GM18861 (cell line): ENCODE measurements at regions not wholly inside any gene's neighbourhood (a gene's known extent, or its start where the extent isn't known, plus 50 kb on each side); places are given as distances from the start of the nearest gene placed in this dataset.

ENCODE experiments used
- ATAC-seq: cut with Tn5 transposase; IDR thresholded peaks from one replicate; pipeline ENCODE4 v1.9.1; 2021; ENCODE audit not compliant: unreplicated experiment

DNA sequence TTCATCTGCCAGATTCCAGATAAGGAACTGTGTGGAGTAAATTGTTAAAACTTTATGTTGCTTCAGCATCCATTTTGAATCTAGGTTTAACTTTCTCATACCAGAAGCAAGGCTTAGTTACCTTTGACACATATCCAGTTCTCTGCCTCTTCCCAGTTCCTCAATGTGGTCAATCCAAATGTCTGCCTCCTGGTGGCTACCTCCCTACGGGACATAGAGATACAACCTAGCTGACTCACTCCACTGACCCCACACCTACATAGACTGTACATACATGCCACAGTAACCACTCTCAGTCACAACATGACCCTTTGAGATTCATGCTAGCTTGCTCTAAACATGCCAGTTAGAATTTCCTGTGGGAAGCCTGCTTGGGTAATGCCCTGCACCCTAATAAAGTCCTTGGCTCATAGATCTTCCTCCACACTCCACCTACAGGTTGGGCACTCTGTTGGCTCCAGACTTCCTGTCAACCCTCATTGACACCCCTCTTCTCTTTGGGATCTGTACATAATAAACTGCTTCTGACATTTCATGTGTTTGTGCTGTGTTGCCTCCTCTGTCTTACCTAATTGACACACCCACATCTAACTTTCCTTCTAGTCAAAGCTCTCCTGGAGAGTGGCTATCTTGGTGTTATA is 278.1 kb downstream of the HTR7 start:
- no peak for ATAC-seq

DNA sequence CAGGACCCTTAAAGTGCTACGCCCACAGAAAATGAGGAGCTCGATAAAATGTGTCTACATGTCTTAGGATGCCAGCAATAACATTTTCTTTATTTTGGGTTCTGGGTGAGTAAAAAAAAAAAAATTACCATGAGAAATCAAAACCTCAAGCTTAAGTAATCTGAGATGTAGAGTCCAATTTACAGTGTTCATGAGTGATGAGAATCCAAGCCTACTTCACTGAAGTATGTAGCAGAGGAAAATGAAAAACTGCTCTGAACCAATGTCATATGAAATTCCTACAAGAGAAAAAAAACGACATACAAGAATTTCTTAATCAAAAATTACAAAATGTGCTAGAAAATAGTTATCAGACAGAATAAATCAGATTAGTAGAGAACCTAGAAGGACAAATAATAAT is 274.4 kb downstream of the HTR7 start:
- ATAC-seq = no peak

DNA sequence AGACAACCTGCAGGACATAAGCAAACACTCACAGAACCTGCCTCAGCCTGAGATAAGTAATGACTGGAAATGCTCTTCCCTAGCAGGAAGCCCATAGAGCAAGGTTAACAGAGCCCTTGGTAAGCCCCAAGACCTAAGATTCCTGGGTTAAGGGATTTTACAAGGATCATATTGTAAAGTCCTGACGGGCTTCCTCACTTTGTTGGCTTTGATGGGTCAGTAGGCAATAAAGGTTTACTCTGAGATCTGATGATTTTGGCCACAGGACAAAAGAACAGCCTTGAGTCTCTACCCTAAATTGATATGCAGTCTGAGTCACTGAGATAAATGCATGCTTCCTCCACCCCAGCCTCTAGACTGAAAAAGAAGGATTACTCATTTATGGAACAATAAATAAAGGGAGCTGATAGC is 270.8 kb downstream of the HTR7 start:
- no peak for ATAC-seq

DNA sequence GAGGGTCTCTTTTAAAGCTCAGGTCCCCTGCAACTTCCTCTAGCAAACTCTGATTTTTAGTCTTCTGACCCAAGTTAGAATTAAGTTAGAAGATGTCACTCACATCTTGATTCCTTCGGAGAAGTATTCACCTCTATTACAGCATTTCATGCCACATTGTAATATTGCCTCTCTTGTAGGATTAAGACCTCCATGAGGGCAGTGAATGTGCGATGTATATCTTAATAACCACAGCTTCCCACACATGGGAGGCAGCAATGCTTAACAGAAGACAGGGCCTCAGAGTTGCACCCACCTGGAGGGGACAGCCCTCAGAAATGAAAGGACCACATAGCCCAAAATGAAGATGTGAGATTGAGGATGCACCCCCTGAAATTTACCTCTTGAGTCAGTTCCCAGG is 270.3 kb downstream of the HTR7 start:
- ATAC-seq = no peak

DNA sequence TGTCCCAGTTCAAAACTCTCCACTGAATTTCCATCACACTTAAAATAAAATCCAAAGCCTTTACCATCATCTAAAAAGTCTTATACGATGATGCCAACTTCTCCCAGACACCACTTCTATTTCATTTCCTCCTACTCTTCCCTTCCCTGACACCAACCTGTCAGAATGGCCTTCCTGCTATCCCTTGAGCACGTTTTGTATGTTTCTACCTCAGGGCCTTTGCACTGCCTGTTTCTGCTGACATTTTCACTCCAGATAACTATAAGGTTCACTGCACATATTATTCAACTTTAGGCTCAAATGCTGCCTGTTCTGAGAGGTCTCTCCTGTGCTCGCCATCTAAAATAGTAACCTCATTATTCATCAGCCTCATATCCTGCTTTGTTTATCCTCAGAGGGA is 269.6 kb downstream of the HTR7 start:
- ATAC-seq = no peak

DNA sequence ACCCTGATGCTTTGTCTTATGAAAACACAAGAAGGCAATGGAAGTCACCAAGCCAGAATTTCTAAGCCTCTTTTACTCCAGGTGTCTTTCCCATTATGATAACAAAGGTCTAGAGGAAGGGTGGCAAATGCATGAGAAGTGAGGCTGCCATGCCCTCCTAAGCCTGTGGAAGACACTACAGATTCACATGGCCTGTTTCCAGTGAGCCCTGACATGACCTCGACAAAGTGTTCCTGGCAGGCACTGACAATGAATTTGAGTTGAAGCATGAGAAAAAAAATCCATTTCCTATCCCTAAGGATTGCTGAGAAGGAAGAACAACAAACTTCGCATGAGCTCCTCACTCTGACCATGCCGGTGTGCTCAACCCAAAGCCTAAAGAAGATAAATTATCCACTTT is 268.0 kb downstream of the HTR7 start:
- no peak for ATAC-seq

DNA sequence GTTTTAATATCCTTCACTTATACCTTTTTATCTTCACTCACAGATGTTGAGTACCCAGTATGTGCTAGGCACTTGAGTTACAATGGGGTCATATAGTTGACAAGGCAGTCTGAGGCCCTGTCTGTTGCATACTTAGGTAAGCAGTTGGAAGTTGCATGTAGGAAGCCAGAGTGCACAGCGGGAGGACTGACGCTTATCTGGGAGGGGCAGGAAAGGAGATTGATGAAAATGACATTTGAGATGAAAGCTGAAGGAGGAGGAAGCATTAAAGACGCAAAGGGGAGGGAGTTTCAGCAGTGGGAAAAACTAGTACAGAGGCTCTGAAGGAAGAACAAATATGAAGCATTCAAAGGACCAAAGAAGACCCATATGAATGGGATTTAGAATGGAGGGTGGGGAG is 266.2 kb downstream of the HTR7 start:
- no peak for ATAC-seq

DNA sequence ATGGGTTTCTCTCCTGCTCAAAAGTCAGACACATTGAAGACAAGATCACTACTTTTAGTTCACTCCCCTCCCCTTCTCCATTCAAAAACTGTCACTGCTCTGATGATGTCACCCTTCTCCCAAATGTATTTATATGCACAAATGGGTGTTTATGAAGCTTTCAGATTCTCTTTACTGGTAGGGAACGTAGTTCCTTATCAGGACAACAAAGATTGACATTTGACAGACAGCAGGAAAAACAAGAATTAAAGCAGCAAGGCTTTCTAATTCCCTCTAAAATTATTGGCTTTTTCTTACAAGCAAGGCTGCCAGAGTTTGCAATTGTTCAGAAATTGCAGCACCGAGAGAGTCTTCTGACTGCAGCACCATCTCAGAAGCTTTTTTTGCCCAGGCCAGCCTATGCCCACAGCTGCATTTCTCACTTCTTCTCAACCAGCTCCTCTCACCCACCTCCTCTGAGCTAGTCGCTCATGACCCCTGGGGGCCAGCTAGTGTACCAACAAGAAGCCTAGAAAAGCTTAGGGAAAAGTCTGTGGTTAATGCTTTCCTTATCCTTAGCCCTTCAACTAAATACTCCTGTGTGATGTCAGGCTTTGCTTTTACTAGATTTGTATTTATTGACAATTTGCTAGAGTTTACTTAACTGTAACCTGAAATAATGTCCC is 265.1 kb downstream of the HTR7 start:
- no peak for ATAC-seq

DNA sequence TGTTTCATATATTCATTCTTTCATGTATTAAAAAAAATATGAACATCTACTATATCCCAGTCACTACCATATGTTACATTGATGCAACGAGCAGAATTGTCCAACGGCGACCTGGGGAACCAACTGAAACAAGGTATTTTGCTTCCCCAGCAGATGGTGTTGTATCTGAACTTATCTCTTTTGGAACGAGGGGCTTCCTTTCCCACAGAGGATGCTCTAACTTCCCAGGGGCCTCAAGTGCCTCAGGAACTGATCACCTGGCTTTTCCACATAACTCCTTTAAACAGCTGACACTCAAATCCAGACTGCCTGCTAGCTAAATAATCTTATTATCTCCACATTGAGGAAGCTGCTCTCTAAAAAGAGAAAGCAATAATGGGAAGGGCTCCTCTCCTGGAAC is 259.3 kb downstream of the HTR7 start:
- ATAC-seq = no peak

DNA sequence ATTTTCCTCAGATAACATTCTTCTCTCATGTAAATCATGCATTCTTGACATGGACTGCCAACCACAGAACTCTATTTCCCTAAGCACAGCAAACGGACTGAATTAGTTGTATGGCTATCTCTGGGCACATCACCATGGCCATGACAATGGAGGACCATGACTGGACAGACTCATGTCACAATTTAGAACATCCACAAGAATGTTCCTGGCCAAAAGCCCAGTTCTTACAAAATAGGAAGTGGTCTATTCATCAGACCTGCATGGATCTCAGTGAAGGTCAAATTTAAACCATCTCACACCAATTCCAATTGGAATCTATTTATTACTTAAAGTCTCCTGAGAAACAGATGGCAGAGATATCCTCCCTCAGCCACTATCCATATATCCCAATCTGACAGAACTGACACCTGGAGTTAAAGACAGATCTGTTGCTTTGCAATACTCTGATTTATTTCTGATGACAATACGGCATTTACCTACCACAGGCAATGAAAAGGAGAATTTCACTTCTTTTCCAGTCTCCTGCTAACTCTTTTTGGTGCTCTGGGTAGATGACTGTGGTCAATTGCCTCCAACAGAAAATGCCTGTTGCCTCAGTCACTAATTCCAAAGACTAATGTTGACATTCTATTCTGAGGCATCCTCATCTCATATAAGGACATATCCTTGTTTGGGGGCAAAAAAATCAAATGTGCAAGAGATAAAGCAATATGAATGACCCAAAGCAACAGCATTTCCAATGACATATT is 254.8 kb downstream of the HTR7 start:
- no peak for ATAC-seq

DNA sequence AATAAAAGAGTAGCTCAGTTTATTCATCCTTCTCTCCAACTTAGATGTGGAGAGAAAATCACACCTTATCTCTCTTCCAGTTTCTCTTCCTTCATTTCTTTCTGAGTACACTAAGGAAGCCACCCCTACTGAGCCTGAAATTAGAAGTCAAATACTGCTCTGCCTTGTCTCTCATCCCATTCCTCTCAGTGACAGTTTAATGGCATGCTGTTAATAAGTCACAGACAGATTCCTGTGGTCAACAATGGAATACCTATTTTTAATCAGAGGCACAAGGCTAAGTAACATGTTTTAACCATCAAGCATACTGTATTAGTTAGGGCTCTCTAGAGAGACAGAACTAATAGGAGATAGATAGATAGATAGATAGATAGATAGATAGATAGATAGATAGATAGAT is 253.2 kb downstream of the HTR7 start:
- ATAC-seq = no peak

DNA sequence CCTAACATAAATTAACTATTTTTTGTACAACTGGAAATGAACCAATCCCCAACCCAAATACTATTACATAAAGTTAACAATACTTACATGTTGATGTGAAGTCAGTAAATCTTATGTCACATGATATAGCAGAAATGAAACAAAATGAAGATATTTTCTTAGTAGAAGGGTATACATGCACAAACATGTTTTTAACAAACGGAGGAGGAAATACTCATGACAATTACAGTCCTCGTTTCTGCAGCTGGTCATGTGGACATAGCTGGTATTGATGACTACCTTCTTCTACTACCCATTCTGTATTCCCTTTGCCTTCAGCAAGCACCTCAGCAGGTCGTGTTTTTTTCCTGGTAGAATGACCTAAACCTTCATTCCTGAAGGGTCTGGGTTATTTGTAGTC is 252.3 kb downstream of the HTR7 start:
- ATAC-seq = no peak

DNA sequence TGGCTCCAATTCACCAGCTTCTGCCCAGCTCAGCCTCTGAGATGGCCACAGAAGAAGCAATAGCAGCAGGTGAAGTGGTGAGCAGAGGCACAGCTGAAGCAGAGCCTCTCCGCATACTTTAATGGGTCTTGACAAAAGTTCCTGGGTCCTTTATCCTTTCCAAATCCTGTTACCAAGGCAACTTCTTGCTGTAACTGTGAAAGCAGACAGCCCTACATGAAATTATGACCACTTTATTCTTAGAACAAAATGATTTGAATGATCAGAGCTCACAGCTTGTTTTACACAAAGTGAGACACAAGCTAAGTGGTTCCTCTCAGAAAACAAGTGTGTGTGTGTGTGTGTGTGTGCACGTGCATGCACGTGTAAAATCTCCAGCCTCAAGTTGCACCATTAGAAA is 245.6 kb downstream of the HTR7 start:
- ATAC-seq = no peak

DNA sequence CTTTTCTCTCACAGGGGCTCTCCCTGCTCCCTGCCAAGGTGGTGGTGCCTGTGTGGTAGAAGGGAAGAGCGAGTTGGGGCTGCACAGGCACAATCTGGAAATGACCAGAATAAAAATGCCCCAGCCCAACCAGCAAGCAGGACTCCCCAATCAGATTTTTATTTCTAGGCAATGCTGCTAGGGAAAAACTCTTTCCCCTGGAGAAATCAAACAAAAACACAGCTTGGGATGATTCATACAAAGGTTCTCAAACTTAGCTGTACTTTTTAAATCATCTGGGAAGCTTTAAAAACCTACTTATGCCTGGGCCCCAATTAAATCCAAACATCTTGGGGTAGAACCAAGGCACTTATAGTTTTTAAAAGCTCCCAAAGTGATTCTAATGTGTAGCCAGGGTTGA is 243.2 kb downstream of the HTR7 start:
- no peak for ATAC-seq

DNA sequence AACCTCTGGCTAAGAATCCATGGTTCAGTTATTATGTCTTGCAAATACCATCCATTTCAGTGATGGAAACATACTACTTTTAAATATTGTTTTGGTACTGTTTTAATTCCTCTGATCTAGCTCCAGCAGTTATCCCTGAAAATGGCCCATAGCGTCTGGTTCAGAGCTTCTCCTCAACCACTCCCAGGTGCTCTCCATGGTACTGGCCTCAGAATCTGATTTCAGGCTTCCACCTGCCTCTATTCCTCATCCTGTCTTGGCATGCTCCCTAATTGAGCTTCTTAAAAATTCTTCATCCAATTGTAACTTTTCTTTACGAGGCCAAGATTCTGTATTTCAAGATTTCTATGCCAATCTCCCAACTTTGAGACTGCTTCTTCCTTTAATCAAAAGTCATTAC is 236.3 kb downstream of the HTR7 start:
- ATAC-seq = no peak

DNA sequence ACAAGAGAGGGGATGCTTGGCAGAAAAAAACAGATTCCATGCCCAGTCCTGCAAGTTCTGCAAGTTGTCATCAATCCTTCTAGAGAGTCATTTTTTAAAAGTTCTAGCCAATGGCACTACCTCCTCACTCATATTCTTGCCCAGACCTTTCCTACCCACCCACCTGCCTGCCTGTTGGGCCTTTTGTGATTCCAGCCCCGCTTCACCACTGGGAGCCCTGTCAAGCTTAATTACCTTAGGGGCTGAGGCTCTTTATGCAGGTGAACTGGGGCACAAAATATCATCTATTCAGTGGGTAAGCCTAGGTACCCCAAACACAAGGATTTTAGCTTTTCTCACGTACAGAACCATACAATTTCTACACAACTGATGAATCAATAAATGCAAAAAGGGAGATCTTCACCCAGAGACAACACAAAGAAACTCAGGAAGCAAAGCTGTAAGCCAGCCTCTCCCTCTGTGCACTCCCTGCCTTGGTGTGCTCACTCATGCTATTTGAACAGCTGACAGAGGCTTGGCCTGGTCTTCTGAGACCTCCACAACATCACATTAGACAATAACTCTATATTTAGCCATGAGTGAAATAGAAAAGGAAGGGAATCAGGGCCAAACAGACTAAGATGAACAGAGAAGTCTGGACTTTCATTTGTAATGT is 222.6 kb downstream of the HTR7 start:
- no peak for ATAC-seq

DNA sequence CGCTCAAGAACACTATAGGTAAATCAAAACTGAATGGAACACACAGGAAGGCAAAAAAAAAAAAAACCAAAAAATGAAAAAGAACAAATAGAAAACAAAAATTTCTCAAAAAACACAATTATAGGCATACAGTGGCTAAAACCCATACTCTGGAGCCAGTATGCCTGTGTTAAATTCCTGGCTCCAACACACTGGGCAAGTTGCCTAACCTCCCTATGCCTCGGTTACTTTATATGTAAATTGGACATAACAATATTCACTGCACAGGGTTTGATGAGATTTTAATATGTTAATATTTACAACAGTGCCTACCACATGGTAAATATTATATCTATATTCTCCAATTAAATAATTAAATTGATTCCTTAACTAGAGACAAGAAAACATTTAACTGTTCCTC is 217.1 kb downstream of the HTR7 start:
- ATAC-seq = no peak

DNA sequence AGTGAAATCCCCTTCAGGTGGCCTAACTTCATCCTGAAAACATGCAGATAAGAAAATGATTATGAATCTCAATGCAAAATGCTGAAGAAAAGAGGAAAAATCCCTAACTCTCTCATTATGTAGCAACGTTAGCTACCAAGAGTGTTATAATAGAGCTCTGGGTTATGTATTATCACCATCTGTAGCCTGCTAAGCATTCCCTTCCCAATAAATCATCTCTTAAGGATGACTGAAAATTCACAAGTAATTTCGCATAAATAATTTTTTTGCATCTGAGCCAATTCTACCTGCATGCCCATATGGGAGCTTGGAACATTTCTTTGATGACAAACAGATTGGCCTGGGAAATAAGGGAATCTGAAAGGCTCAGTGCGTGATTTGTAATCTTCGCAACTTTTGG is 216.1 kb downstream of the HTR7 start:
- no peak for ATAC-seq

DNA sequence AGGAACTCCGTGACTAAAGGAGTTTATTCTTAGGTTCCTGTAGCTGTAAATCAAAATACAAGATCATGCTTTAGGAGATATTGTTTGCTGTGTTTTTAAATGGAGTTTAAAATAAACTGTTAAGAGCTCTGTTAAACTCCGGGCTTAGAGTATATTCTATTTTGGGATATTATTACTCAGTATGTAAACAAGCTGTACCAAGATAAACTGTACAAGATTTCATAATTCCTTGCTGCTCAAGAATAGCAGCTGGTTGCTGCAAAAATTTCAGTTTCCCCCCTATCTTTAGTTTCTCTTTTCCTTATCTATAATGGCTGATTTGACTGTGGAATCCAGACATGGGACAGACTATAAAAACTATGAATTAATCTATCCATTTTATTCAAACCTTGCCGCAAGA is 215.7 kb downstream of the HTR7 start:
- ATAC-seq = no peak

DNA sequence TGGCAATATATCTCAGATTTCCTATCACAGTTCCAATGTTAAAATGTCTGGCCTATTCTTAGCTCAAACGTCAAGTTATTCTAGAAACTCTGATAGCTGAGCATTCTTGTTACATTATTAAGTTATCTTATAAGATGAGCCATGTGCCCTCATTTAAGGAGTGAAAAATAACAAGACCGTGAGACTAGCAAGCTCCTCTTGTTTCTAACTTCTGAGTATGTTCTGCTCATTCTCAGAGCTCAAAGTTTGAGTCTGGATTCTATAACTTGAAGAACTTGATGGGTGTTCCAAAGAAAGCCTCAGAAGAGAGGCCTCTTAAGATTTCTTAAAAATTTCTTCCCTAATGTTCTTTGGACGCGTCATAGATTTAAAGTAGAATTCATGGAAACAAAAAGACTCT is 215.2 kb downstream of the HTR7 start:
- ATAC-seq = no peak

DNA sequence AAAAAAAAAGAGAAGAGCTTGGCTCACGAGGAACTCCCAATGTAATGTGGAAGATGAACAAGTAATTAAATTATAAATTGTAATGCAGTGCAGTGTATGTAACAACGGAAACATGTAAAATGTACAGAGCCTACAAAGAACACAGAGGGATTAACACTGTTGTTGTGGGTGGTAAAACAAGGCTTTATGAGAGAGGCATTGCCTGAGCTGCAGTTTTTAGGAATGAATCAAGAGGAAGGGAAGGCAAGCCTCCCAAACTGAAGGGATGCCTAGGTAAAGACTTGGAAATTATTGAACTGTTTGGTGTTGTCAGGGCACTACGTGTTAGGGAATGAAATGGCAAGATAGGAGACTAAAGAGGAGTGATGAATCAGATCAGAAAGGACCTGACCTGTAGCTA is 213.7 kb downstream of the HTR7 start:
- no peak for ATAC-seq

DNA sequence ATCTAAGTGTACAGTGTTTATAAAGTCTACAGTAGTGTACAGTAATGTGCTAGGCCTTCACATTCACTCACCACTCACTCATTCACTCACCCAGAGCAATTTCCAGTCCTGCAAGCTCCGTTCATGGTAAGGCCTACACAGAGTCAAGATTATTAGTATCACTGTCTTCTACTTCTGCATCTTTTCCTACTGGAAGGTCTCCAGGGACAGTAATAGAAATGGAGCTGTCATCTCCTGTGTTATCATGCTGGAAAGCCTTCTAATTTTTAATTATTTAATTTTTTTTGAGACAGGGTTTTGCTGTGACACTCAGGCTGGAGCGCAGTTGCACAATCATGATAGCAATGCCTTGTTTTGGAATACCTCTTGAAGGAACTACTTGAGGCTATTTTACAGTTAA is 207.0 kb downstream of the HTR7 start:
- ATAC-seq = no peak
